Suprapubic skin (tissue), 3 donors: ENCODE measurements at regions not wholly inside any gene's neighbourhood (a gene's known extent, or its start where the extent isn't known, plus 50 kb on each side); places are given as distances from the start of the nearest gene placed in this dataset.

Experiments used
- POLR2A ChIP-seq, 2 donors: fragments of 450-650 bp; IDR thresholded peaks; one replicate each; pipeline ENCODE4 v1.6.1; 2017; ENCODE audit warnings: antibody characterized with exemption in 2 of 2, mild to moderate bottlenecking in 2 of 2, moderate library complexity in 2 of 2
- TF ChIP-seq, protein P1 (sequence below), 2 donors: fragments of 200-600 bp in 1 of 2; fragments of 450-650 bp in 1 of 2; sonication (generic) in 1 of 2; IDR thresholded peaks; one replicate each; pipeline ENCODE4 v1.5.1; 2016 to 2019; ENCODE audit warnings: antibody characterized with exemption in 2 of 2, mild to moderate bottlenecking in 1 of 2, moderate library complexity in 1 of 2

DNA sequence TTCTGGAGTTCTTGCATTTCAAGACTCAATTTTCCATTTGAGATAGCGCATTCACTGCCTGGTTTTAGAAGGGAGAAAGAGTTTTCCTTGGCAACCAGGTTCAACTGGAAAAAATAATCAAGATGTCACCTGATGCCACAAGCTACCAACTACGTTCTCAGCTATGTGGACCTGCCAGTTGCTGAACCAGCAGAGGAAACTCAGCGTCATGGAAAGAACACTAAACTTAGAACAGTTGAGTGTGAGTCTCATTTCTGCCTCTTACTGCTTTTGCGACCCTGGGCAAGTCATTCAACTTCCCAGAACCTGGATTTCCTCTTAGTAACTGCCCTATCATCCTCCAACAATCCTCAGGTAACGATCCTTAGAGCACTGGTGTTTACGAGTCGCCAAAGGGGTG is 373.0 kb upstream of the ESRRG start:
- TF ChIP-seq, protein P1, sequence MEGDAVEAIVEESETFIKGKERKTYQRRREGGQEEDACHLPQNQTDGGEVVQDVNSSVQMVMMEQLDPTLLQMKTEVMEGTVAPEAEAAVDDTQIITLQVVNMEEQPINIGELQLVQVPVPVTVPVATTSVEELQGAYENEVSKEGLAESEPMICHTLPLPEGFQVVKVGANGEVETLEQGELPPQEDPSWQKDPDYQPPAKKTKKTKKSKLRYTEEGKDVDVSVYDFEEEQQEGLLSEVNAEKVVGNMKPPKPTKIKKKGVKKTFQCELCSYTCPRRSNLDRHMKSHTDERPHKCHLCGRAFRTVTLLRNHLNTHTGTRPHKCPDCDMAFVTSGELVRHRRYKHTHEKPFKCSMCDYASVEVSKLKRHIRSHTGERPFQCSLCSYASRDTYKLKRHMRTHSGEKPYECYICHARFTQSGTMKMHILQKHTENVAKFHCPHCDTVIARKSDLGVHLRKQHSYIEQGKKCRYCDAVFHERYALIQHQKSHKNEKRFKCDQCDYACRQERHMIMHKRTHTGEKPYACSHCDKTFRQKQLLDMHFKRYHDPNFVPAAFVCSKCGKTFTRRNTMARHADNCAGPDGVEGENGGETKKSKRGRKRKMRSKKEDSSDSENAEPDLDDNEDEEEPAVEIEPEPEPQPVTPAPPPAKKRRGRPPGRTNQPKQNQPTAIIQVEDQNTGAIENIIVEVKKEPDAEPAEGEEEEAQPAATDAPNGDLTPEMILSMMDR (IDR thresholded peaks at IDR 0.05), result no peak
- TF ChIP-seq POLR2A (IDR thresholded peaks at IDR 0.05), result no peak
